ENCODE measurements at regions not wholly inside any gene's neighbourhood (a gene's known extent, or its start where the extent isn't known, plus 50 kb on each side); places are given as distances from the start of the nearest gene placed in this dataset.

DNA sequence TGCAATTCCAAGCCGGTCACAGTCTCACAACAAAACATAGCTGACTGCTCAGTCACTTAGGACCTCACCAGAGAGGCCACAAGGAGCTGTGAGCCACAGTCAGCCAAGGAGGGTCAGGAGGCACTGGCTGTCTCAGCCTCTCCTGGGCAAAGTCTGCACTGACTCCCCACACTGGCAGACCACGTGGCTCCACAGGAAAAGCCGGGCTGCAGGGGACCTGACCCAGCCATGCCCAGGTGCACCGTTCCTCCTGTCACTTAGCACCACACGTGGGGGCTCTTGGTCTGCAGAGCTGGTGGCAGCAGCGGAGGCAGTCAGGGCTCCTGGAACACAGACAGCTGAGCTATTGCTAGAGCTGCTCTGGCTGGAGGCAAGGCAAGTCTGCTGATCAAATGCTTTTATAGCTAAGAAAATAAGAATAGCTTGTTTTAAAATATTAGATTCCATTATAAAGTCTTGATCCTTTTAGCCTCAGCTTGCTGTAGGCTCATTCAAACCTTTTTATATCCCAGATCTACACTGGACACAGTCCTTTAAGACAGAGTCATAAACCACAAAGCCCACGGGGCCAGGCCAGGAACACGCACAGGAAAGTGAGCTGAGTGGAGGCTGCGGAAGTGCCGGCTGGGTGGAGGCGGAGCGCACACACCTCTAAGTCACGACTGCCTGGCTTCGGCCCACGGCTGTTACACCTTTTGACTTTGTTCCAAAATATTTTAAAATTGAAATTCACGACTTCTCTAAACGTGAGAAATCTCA is 744.1 kb downstream of the UQCRFS1 start (continued):
- TF ChIP-seq CBX5 (IDR thresholded peaks at IDR 0.05; ENCODE audit: low read depth), result no peak
- no peak for TF ChIP-seq RB1 (IDR thresholded peaks at IDR 0.05; ENCODE audit: borderline replicate concordance)
- TF ChIP-seq CHD2 (IDR thresholded peaks at IDR 0.05; ENCODE audit: borderline replicate concordance, low read depth, low read length), result no peak
- TF ChIP-seq BCLAF1 (IDR thresholded peaks at IDR 0.05), result no peak
- TF ChIP-seq FOXK2 (IDR thresholded peaks at IDR 0.05), result no peak
- TF ChIP-seq NR2F1 (conservative IDR thresholded peaks at IDR 0.05), result no peak
- TF ChIP-seq, protein P1, sequence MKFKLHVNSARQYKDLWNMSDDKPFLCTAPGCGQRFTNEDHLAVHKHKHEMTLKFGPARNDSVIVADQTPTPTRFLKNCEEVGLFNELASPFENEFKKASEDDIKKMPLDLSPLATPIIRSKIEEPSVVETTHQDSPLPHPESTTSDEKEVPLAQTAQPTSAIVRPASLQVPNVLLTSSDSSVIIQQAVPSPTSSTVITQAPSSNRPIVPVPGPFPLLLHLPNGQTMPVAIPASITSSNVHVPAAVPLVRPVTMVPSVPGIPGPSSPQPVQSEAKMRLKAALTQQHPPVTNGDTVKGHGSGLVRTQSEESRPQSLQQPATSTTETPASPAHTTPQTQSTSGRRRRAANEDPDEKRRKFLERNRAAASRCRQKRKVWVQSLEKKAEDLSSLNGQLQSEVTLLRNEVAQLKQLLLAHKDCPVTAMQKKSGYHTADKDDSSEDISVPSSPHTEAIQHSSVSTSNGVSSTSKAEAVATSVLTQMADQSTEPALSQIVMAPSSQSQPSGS (IDR thresholded peaks at IDR 0.05; ENCODE audit: low read length), result no peak
- TF ChIP-seq, protein P2, sequence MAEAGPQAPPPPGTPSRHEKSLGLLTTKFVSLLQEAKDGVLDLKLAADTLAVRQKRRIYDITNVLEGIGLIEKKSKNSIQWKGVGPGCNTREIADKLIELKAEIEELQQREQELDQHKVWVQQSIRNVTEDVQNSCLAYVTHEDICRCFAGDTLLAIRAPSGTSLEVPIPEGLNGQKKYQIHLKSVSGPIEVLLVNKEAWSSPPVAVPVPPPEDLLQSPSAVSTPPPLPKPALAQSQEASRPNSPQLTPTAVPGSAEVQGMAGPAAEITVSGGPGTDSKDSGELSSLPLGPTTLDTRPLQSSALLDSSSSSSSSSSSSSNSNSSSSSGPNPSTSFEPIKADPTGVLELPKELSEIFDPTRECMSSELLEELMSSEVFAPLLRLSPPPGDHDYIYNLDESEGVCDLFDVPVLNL (IDR thresholded peaks at IDR 0.05; ENCODE audit: low read depth, low read length), result no peak
